B cell (primary cell): ENCODE measurements at regions not wholly inside any gene's neighbourhood (a gene's known extent, or its start where the extent isn't known, plus 50 kb on each side); places are given as distances from the start of the nearest gene placed in this dataset.

Experiments
- CTCF ChIP-seq: fragments of 200-600 bp; IDR thresholded peaks from one replicate; pipeline ENCODE4 v1.8.0; 2022; ENCODE audit warnings: antibody characterized with exemption, mild to moderate bottlenecking
- EZH2 ChIP-seq: IDR thresholded peaks from 2 replicates; pipeline ENCODE4 v1.6.1; 2012; ENCODE audit warnings: borderline replicate concordance, low read depth, mild to moderate bottlenecking, moderate library complexity, low read length; ENCODE audit not compliant: insufficient read depth, poor library complexity, severe bottlenecking

GRCh38 chr1:163766257-163766918, 444.6 kb downstream of the NUF2 start:
- TF ChIP-seq CTCF = no peak
- TF ChIP-seq EZH2 = no peak
